Adrenal gland (tissue), 5 donors: ENCODE measurements at regions not wholly inside any gene's neighbourhood (a gene's known extent, or its start where the extent isn't known, plus 50 kb on each side); places are given as distances from the start of the nearest gene placed in this dataset.

ENCODE experiments used
- POLR2A ChIP-seq, 2 donors: fragments of 450-650 bp; IDR thresholded peaks; one replicate each; pipeline ENCODE4 v1.6.1; 2017; ENCODE audit warnings: antibody characterized with exemption in 2 of 2, mild to moderate bottlenecking in 2 of 2, moderate library complexity in 1 of 2
- TF ChIP-seq, protein P1 (sequence below), 6 experiments: fragments of 450-650 bp in 4 of 6; fragments of 200-600 bp in 2 of 6; sonication (generic) in 1 of 6; IDR thresholded peaks; 1 replicate in 5 of 6; 2 replicates in 1 of 6; pipeline versions ENCODE4 v1.5.1 to v1.8.0; 2016 to 2021; ENCODE audit warnings: antibody characterized with exemption in 6 of 6, mild to moderate bottlenecking in 2 of 6, moderate library complexity in 1 of 6
- donor health status: DM: no; HTN: no; CAD: no.

DNA sequence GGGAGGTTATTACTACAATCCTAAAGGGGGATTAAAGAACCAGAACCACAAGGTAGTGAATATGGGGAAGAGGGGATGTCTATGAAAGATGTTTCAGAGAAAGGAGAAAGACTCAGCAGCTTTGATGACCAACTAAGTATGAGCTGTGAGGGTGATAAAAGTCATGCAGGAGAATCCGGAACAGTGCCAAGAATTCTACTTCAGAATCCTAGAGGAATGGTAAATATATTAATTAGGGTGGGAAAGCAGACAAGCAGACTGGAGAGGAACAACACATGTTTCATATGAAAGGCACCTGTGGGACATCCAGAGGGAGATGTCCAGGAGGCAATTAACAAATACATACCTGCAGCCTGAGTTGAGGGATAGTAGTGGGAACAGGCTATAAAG is 642.2 kb upstream of the DIPK2B start:
- TF ChIP-seq, protein P1, sequence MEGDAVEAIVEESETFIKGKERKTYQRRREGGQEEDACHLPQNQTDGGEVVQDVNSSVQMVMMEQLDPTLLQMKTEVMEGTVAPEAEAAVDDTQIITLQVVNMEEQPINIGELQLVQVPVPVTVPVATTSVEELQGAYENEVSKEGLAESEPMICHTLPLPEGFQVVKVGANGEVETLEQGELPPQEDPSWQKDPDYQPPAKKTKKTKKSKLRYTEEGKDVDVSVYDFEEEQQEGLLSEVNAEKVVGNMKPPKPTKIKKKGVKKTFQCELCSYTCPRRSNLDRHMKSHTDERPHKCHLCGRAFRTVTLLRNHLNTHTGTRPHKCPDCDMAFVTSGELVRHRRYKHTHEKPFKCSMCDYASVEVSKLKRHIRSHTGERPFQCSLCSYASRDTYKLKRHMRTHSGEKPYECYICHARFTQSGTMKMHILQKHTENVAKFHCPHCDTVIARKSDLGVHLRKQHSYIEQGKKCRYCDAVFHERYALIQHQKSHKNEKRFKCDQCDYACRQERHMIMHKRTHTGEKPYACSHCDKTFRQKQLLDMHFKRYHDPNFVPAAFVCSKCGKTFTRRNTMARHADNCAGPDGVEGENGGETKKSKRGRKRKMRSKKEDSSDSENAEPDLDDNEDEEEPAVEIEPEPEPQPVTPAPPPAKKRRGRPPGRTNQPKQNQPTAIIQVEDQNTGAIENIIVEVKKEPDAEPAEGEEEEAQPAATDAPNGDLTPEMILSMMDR (IDR thresholded peaks at IDR 0.05) = no peak
- no peak for TF ChIP-seq POLR2A (IDR thresholded peaks at IDR 0.05)
